ENCODE measurements at regions not wholly inside any gene's neighbourhood (a gene's known extent, or its start where the extent isn't known, plus 50 kb on each side); places are given as distances from the start of the nearest gene placed in this dataset.

- TF ChIP-seq CTCF (IDR thresholded peaks at IDR 0.05; ENCODE audit: insufficient read depth, low read length) (no peak), POLR2AphosphoS5 (IDR thresholded peaks at IDR 0.05; ENCODE audit: low read depth) (no peak), REST (IDR thresholded peaks at IDR 0.05; ENCODE audit: insufficient replicate concordance, low read depth) (no peak), SPI1 (IDR thresholded peaks at IDR 0.05; ENCODE audit: borderline replicate concordance, low read depth) (no peak)
These were observed 476.5 kb downstream of the SPATA31A7 start for GRCh38 chr9:61666310-61666709.
